ENCODE measurements at regions not wholly inside any gene's neighbourhood (a gene's known extent, or its start where the extent isn't known, plus 50 kb on each side); places are given as distances from the start of the nearest gene placed in this dataset.

GRCh38 chr1:232260045-232260444 lies 369.9 kb downstream of the SIPA1L2 start:
- TF ChIP-seq FOS (IDR thresholded peaks at IDR 0.05; ENCODE audit: borderline replicate concordance, insufficient read depth, low read length): no peak
- TF ChIP-seq JUN (IDR thresholded peaks at IDR 0.05; ENCODE audit: borderline replicate concordance, insufficient read depth, insufficient read length, low read depth): no peak

Data from endothelial cell of umbilical vein (primary cell).